ENCODE measurements at regions not wholly inside any gene's neighbourhood (a gene's known extent, or its start where the extent isn't known, plus 50 kb on each side); places are given as distances from the start of the nearest gene placed in this dataset.
"Not testable (repeated sequence)": the region's sequence is repeated elsewhere in the genome, so short reads cannot be mapped to it uniquely, and the experiment has no call there.

GRCh38 chr14:103282309-103282708 is 51.7 kb upstream of the EIF5 start:
- TF ChIP-seq POLR2AphosphoS5, POLR2A (IDR thresholded peaks at IDR 0.05; ENCODE audit: low read depth, low read length): not testable (repeated sequence)
